Ovary (tissue), 3 donors: ENCODE measurements at regions not wholly inside any gene's neighbourhood (a gene's known extent, or its start where the extent isn't known, plus 50 kb on each side); places are given as distances from the start of the nearest gene placed in this dataset.

Source experiments
- POLR2A ChIP-seq: fragments of 450-650 bp; IDR thresholded peaks from one replicate; pipeline ENCODE4 v1.6.1; 2017; ENCODE audit warnings: antibody characterized with exemption, mild to moderate bottlenecking, moderate library complexity
- TF ChIP-seq, protein P1 (sequence below), 3 donors: fragments of 450-650 bp in 2 of 3; fragments of 200-600 bp in 1 of 3; IDR thresholded peaks; one replicate each; pipeline versions ENCODE4 v1.5.1 to v1.8.0; 2016 to 2022; ENCODE audit warnings: antibody characterized with exemption in 3 of 3, mild to moderate bottlenecking in 1 of 3
- donor health status: DM: no; HTN: no; CAD: no.

- TF ChIP-seq, protein P1, sequence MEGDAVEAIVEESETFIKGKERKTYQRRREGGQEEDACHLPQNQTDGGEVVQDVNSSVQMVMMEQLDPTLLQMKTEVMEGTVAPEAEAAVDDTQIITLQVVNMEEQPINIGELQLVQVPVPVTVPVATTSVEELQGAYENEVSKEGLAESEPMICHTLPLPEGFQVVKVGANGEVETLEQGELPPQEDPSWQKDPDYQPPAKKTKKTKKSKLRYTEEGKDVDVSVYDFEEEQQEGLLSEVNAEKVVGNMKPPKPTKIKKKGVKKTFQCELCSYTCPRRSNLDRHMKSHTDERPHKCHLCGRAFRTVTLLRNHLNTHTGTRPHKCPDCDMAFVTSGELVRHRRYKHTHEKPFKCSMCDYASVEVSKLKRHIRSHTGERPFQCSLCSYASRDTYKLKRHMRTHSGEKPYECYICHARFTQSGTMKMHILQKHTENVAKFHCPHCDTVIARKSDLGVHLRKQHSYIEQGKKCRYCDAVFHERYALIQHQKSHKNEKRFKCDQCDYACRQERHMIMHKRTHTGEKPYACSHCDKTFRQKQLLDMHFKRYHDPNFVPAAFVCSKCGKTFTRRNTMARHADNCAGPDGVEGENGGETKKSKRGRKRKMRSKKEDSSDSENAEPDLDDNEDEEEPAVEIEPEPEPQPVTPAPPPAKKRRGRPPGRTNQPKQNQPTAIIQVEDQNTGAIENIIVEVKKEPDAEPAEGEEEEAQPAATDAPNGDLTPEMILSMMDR (IDR thresholded peaks at IDR 0.05), result no peak
- TF ChIP-seq POLR2A, result no peak
Observed at GRCh38 chr5:56461584-56461983, 228.5 kb upstream of the ANKRD55 start.
